Gastroesophageal sphincter (tissue), 4 donors: ENCODE measurements at regions not wholly inside any gene's neighbourhood (a gene's known extent, or its start where the extent isn't known, plus 50 kb on each side); places are given as distances from the start of the nearest gene placed in this dataset.

Experiments
- ATAC-seq: fragments of 150-250 bp; one replicate; pipeline ENCODE4 v1.9.1; 2016; ENCODE audit warnings: mild to moderate bottlenecking, moderate library complexity
- H3K27ac ChIP-seq, 4 donors: fragments of 200-600 bp; sonication (generic) in 3 of 4; 1 replicate in 3 of 4; 2 replicates in 1 of 4; pipeline ENCODE4 v1.5.1; 2016 to 2019
- H3K27me3 ChIP-seq: fragments of 200-600 bp; sonication (generic); one replicate; pipeline ENCODE4 v1.5.1; 2019
- H3K36me3 ChIP-seq, 2 donors: fragments of 200-600 bp; sonication (generic); one replicate each; pipeline ENCODE4 v1.5.1; 2019; ENCODE audit warnings: control low read depth in 1 of 2
- H3K4me1 ChIP-seq, 3 donors: fragments of 200-600 bp; sonication (generic); 1 replicate in 2 of 3; 2 replicates in 1 of 3; pipeline ENCODE4 v1.5.1; 2016 to 2019; ENCODE audit warnings: control low read depth in 2 of 3
- H3K4me3 ChIP-seq, 2 donors: fragments of 200-600 bp; sonication (generic); one replicate each; pipeline ENCODE4 v1.5.1; 2019; ENCODE audit warnings: mild to moderate bottlenecking in 1 of 2, moderate library complexity in 1 of 2
- H3K9me3 ChIP-seq, 3 donors: fragments of 200-600 bp; sonication (generic); one replicate each; pipeline ENCODE4 v1.5.1; 2017 to 2019; ENCODE audit warnings: control low read depth in 2 of 3
- CTCF ChIP-seq, 4 experiments: fragments of 200-600 bp in 2 of 4; fragments of 450-650 bp in 2 of 4; sonication (generic) in 1 of 4; IDR thresholded peaks; one replicate each; pipeline ENCODE4 v1.5.1; 2017 to 2019; ENCODE audit warnings: antibody characterized with exemption in 4 of 4, mild to moderate bottlenecking in 2 of 4, moderate library complexity in 2 of 4
- EP300 ChIP-seq: sonication (generic); formaldehyde crosslinking; IDR thresholded peaks from one replicate; pipeline ENCODE4 v1.6.1; 2017; ENCODE audit warnings: antibody characterized with exemption, mild to moderate bottlenecking
- POLR2A ChIP-seq, 2 donors: fragments of 450-650 bp; IDR thresholded peaks; one replicate each; pipeline ENCODE4 v1.6.1; 2017; ENCODE audit warnings: antibody characterized with exemption in 2 of 2, mild to moderate bottlenecking in 2 of 2, moderate library complexity in 1 of 2
- POLR2AphosphoS5 ChIP-seq: sonication (generic); formaldehyde crosslinking; IDR thresholded peaks from one replicate; pipeline ENCODE4 v1.6.1; 2017; ENCODE audit warnings: antibody characterized with exemption
- WGBS, 2 donors: methylation state at CpG; one replicate each; pipeline ENCODE4 v1.1.5; 2018; ENCODE audit warnings: low coverage in 1 of 2; 5-methylcytosine and 5-hydroxymethylcytosine counted together

DNA sequence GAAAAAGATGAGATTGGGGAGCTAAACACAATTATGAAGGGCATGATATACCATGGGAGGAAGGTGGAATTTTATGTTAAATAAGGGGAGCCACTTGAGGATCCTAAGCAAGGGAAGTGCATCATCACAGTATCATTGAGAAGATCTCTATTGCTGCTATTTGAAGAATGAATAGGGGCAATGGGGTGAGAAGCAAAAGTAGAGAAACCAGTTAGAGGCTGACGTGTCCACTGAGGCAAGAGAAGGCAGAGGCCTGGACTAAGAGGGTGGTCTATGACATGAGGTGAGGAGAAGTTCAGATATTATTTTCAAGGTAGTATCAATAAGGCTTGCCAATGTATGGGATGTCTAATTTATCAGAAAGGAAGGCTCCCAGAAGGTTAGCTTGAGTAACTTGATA is 111.6 kb downstream of the TENT5A start:
- Histone ChIP-seq H3K4me1 (no peaks in the 10 kb centered on the region), H3K4me3 (no peak overlapping the region), H3K27ac (no peak overlapping the region), H3K9me3 (peaks cover 0 to 4% (median 0%) of the 10 kb centered on the region in 3 donors), H3K36me3 (no peaks in the 10 kb centered on the region), H3K27me3 (no peaks in the 10 kb centered on the region)
- no peak for ATAC-seq
- no peak for TF ChIP-seq POLR2A (IDR thresholded peaks at IDR 0.05)
- TF ChIP-seq CTCF (IDR thresholded peaks at IDR 0.05), result no peak
- TF ChIP-seq EP300, result no peak
- no peak for TF ChIP-seq POLR2AphosphoS5
- WGBS, 2 donors, result 89 to 95% methylated on average over 1 of the region's 1 CpG

- WGBS, 2 donors, result 67 to 89% methylated on average over 3 to 4 of the region's 4 CpGs
- no peaks in the 10 kb centered on the region for H3K27me3 ChIP-seq
- ATAC-seq, result no peak
- peaks cover 0 to 4% (median 0%) of the 10 kb centered on the region in 3 donors for H3K9me3 ChIP-seq
- no peak overlapping the region for H3K4me3 ChIP-seq
- no peaks in the 10 kb centered on the region for H3K36me3 ChIP-seq
- TF ChIP-seq EP300, result no peak
- no peak for TF ChIP-seq POLR2AphosphoS5
- TF ChIP-seq CTCF (IDR thresholded peaks at IDR 0.05), result no peak
- no peak for TF ChIP-seq POLR2A (IDR thresholded peaks at IDR 0.05)
- no peak overlapping the region for H3K27ac ChIP-seq
- no peaks in the 10 kb centered on the region for H3K4me1 ChIP-seq
These were observed 112.4 kb downstream of the TENT5A start for GRCh38 chr6:81640126-81640525.

DNA sequence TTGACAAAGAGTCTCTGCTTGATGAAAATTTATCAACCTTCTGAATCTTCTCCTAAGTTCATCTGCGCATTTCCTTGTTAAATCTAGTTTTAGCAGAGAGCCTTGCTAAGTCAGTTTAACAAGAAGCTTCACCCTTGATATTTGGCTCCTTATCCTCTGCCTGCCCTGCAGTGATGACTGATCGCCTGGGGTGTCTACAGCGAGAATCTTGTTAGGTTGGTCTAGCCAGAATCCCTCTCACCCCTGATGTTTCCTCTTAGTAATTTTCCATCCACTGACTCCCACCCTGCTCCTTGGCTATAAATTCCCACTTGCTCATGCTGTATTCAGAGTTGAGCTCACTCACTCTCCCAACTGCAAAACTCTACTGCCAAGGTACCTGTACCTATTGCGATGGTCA is 114.1 kb downstream of the TENT5A start:
- no peaks in the 10 kb centered on the region for H3K36me3 ChIP-seq
- peaks cover 0 to 4% (median 0%) of the 10 kb centered on the region in 3 donors for H3K9me3 ChIP-seq
- TF ChIP-seq CTCF (IDR thresholded peaks at IDR 0.05) (no peak), POLR2AphosphoS5 (no peak), POLR2A (IDR thresholded peaks at IDR 0.05) (no peak), EP300 (no peak)
- H3K4me3 ChIP-seq, result no peak overlapping the region
- no peaks in the 10 kb centered on the region for H3K4me1 ChIP-seq
- no peak overlapping the region for H3K27ac ChIP-seq
- ATAC-seq, result no peak
- H3K27me3 ChIP-seq, result no peaks in the 10 kb centered on the region
- 83 to 94% methylated on average over 4 of the region's 4 CpGs for WGBS, 2 donors

DNA sequence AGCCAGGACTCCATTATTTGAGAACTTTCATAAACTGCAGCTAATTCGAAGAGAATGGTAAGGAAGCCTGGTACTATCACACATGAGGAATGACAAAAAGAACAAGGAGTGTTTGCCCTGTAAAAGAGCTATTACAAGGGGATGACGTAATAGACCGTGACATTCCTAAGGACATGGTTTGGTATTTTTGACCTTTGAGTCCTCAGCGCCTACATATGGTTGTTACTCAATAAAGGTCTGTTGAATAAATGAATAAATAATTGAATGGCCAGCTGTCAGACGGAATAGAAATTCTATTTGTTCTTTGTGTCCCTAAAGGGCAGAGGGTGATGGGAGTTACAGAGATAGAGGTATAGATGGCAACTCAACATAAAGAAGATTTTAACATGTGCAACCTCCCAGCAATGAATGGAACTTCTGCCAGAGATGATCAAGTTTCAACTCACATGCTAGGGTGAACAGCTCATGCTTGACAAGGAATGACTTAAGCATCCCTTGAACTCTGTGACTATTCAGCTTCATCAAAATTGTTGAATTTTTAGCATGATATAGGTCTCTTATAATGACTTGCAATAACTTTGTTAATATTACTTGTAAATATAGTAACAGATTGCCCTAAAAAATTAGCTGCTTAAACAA is 115.4 kb downstream of the TENT5A start:
- Histone ChIP-seq H3K9me3 (peaks cover 0 to 1% (median 0%) of the 10 kb centered on the region in 3 donors), H3K27me3 (no peaks in the 10 kb centered on the region), H3K4me3 (no peak overlapping the region), H3K4me1 (no peaks in the 10 kb centered on the region), H3K36me3 (no peaks in the 10 kb centered on the region), H3K27ac (no peak overlapping the region)
- WGBS, 2 donors, result 87 to 90% methylated on average over 5 of the region's 5 CpGs
- no peak for TF ChIP-seq POLR2AphosphoS5
- no peak for TF ChIP-seq EP300
- no peak for TF ChIP-seq POLR2A (IDR thresholded peaks at IDR 0.05)
- no peak for TF ChIP-seq CTCF (IDR thresholded peaks at IDR 0.05)
- no peak for ATAC-seq

- peaks cover 0 to 29% (median 0%) of the 10 kb centered on the region in 3 donors for H3K9me3 ChIP-seq
- TF ChIP-seq EP300, result no peak
- TF ChIP-seq POLR2A (IDR thresholded peaks at IDR 0.05), result no peak
- no peak for TF ChIP-seq POLR2AphosphoS5
- TF ChIP-seq CTCF (IDR thresholded peaks at IDR 0.05), result no peak
- H3K27me3 ChIP-seq, result no peaks in the 10 kb centered on the region
- no peak overlapping the region for H3K27ac ChIP-seq
- H3K4me3 ChIP-seq, result no peak overlapping the region
- no peaks in the 10 kb centered on the region for H3K36me3 ChIP-seq
- 88% methylated on average over 3 of the region's 3 CpGs; no CpG with 5 or more reads in 1 of the 2 donors for WGBS, 2 donors
- H3K4me1 ChIP-seq, result no peaks in the 10 kb centered on the region
- no peak for ATAC-seq
These were observed 118.2 kb downstream of the TENT5A start for GRCh38 chr6:81634155-81634880.
